ENCODE measurements at regions not wholly inside any gene's neighbourhood (a gene's known extent, or its start where the extent isn't known, plus 50 kb on each side); places are given as distances from the start of the nearest gene placed in this dataset.

DNA sequence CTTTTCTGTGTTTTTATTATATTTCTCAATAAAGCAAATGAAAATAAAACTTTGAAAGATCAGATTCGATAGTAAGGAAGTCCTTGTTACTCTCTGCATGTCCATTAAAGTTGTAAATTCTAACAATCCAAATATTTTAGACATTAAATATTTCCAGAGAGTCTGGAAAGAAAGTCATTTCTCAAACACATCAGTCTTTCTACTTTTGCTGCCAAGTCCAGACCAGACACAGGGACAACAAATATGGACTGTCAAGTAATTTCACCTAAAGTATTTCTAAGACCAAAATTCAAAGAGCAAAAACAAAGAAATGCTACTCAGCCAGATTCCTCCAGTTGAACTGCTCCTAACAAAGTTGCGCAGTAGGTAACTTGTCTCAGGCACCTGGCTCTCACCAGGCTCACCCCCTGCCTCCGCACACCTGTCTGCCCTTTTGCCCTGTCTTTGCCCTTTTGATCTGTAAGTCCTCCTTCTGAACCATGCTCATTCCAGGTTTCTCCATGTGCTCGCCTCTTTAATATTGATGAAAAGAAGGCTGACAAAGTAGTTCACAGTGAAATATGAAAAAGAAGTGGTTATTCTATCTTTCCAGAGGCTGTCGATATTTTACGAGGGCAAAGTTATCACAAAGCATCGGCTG is 300.5 kb downstream of the C7orf25 start:
- no peaks in the 10 kb centered on the region for H3K4me1 Mint-ChIP-seq (ENCODE audit: low read depth)
- H3K27ac Mint-ChIP-seq = no peak overlapping the region

DNA sequence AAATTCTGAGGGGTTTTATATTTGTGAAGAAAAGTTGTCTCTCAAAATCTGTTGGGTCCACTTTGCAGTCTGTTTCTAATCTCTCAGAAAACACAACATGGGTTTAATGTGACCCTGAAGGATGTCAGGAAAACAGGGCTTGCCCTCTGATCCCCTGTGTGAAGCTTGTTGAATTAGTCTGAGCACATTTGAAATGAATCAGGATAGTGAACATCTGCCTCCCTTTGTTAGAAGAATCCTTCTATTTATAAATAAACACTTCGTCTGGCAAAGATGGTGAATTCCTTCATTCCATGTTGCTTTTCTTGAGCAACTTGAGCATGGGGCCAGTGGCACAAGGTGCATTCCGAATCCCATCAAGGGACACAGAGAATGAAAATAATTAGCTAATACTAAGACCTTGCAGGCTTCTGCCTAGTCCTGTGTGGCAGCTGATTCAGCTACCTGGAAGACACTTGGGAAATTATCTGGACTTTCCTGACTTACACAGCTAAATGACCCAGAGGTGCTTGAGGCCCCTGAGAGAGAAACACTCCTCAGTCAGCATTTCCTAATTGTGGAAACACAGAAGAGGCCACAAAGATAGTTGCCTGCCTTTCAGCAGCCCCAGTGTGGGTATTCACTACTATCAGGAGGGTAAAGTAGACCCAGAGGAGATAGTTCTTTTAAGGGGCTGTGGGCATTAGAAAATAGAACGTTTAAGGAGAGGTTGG is 305.5 kb downstream of the C7orf25 start:
- ATAC-seq = no peak

More for the DNA sequence above, 300.5 kb downstream of the C7orf25 start:
- ATAC-seq = no peak
- Mint-ChIP-seq H3K36me3 (ENCODE audit: low read depth) (no peaks in the 10 kb centered on the region), H3K9me3 (no peaks in the 10 kb centered on the region), H3K4me3 (no peak overlapping the region), H3K27me3 (no peaks in the 10 kb centered on the region)
- ChIA-PET POLR2A (no interaction called here), CTCF (no interaction called here)
- DNase-seq = no peak
- TF ChIP-seq, protein P1, sequence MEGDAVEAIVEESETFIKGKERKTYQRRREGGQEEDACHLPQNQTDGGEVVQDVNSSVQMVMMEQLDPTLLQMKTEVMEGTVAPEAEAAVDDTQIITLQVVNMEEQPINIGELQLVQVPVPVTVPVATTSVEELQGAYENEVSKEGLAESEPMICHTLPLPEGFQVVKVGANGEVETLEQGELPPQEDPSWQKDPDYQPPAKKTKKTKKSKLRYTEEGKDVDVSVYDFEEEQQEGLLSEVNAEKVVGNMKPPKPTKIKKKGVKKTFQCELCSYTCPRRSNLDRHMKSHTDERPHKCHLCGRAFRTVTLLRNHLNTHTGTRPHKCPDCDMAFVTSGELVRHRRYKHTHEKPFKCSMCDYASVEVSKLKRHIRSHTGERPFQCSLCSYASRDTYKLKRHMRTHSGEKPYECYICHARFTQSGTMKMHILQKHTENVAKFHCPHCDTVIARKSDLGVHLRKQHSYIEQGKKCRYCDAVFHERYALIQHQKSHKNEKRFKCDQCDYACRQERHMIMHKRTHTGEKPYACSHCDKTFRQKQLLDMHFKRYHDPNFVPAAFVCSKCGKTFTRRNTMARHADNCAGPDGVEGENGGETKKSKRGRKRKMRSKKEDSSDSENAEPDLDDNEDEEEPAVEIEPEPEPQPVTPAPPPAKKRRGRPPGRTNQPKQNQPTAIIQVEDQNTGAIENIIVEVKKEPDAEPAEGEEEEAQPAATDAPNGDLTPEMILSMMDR (IDR thresholded peaks at IDR 0.05) = no peak
- intact Hi-C loops (cut with micrococcal nuclease) = no loop called here

DNA sequence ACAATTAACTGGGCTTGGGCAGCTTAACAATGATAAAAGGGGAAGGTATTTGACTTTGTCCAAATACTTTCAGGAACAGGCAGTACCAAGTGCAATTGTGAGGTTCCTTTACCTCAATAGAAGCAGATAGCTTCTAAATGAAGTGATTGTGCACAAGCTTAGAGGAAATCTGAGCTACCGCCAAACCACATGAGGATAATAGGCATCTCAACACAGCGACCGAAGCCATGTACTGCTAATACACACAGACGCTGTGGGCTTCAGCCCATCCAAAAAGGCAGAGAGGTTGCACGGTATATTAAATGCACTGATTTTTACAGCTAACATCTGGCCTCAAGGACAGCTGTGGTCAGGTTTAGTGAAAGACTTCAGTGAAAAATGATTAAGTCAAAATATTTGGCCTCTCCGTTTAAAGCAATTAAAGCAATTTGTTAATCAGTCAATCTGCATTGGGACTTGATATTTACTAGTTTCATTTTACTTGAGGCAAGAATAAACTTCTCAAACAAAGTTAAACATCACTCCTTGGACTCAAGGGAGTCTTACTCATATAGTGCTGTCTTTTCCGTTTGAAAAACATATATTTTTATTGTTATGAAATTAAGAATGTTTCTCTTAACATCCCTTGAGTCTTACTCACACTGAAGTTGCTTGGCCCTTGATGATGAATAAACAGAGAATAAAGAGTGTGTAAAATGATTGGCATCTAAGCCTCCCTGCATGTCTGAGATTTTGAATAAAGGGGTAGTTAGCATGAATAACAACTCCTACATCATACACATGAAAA is 306.3 kb downstream of the C7orf25 start:
- ChIA-PET CTCF (no interaction called here), POLR2A (no interaction called here)
- Mint-ChIP-seq H3K9me3 (no peaks in the 10 kb centered on the region), H3K27me3 (no peaks in the 10 kb centered on the region), H3K36me3 (ENCODE audit: low read depth) (no peaks in the 10 kb centered on the region), H3K4me3 (no peak overlapping the region), H3K4me1 (ENCODE audit: low read depth) (no peaks in the 10 kb centered on the region), H3K27ac (no peak overlapping the region)
- ATAC-seq (no peak), DNase-seq (no peak)
- intact Hi-C loops (cut with micrococcal nuclease) = no loop called here
- TF ChIP-seq, protein P1 (IDR thresholded peaks at IDR 0.05) = no peak

More for the DNA sequence above, 305.5 kb downstream of the C7orf25 start:
- intact Hi-C loops (cut with micrococcal nuclease) = no loop called here
- CTCF ChIA-PET = no interaction called here
- no peak overlapping the region for H3K4me3 Mint-ChIP-seq
- no peaks in the 10 kb centered on the region for H3K4me1 Mint-ChIP-seq (ENCODE audit: low read depth)
- H3K27me3 Mint-ChIP-seq = no peaks in the 10 kb centered on the region
- POLR2A ChIA-PET = no interaction called here
- no peaks in the 10 kb centered on the region for H3K9me3 Mint-ChIP-seq
- DNase-seq = no peak
- TF ChIP-seq, protein P1 (IDR thresholded peaks at IDR 0.05) = no peak
- no peak overlapping the region for H3K27ac Mint-ChIP-seq
- no peaks in the 10 kb centered on the region for H3K36me3 Mint-ChIP-seq (ENCODE audit: low read depth)

DNA sequence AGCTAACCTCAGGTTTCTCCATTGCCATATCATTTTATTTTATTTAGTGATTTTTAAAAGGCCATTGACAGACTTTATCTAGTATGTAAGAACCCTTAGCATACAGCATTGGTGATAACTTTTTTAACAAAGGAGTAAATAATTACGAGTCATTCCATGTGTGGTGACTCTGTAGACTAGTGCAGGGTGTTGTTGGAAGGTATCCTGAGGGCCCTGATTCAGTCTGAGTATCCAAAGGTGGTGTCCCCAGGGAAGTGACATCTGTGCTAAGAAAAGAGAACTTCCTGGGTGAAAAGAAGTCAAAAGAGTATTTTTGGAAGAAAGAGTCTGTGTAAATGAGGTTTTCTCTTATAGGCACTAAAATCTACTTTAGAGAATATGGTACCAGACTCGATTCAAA is 308.4 kb downstream of the C7orf25 start:
- intact Hi-C loops (cut with micrococcal nuclease) = no loop called here
- CTCF ChIA-PET = no interaction called here
- ATAC-seq (no peak), DNase-seq (no peak)
- H3K27me3 Mint-ChIP-seq = no peaks in the 10 kb centered on the region
- H3K4me1 Mint-ChIP-seq (ENCODE audit: low read depth) = no peaks in the 10 kb centered on the region
- no peaks in the 10 kb centered on the region for H3K9me3 Mint-ChIP-seq
- POLR2A ChIA-PET = no interaction called here
- TF ChIP-seq, protein P1 (IDR thresholded peaks at IDR 0.05) = no peak
- H3K27ac Mint-ChIP-seq = no peak overlapping the region
- H3K36me3 Mint-ChIP-seq (ENCODE audit: low read depth) = no peaks in the 10 kb centered on the region
- H3K4me3 Mint-ChIP-seq = no peak overlapping the region

DNA sequence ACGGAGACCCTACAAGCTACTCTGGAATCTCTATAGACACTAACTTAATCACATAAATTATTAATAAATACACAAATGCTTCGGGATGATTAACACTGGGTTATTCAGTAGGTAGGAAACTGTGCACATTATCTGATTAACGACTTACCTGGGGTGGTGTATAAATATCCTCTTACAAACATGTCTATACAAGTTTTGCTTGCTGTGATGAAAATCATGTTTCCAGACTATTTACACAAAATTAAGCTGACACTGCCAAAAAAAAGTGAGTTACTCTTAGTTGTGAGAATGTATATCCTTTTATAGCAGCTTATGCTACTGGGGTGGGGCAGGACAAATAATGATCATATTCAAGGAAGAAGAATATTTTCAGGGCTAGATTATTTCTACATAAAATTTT is 314.6 kb downstream of the C7orf25 start:
- intact Hi-C loops (cut with micrococcal nuclease) = no loop called here
- no peak overlapping the region for H3K27ac Mint-ChIP-seq
- POLR2A ChIA-PET = no interaction called here

More for the DNA sequence above, 314.6 kb downstream of the C7orf25 start:
- TF ChIP-seq, protein P1 (IDR thresholded peaks at IDR 0.05) = no peak
- ATAC-seq (no peak), DNase-seq (no peak)
- Mint-ChIP-seq H3K27me3 (no peaks in the 10 kb centered on the region), H3K4me1 (ENCODE audit: low read depth) (no peaks in the 10 kb centered on the region), H3K36me3 (ENCODE audit: low read depth) (no peaks in the 10 kb centered on the region), H3K9me3 (no peaks in the 10 kb centered on the region), H3K4me3 (no peak overlapping the region)
- CTCF ChIA-PET = no interaction called here

Data from activated CD8-positive, alpha-beta T cell treated with anti-CD3 and anti-CD28 coated beads for 36 hours (primary cell).